Ishikawa (cell line): ENCODE measurements at regions not wholly inside any gene's neighbourhood (a gene's known extent, or its start where the extent isn't known, plus 50 kb on each side); places are given as distances from the start of the nearest gene placed in this dataset.

Experiments
- CREB1 ChIP-seq: IDR thresholded peaks from 2 replicates; pipeline ENCODE4 v1.6.1; 2012; ENCODE audit warnings: low read depth
- EP300 ChIP-seq: IDR thresholded peaks from 2 replicates; pipeline ENCODE4 v1.6.1; 2012; ENCODE audit warnings: borderline replicate concordance
- FOXM1 ChIP-seq: IDR thresholded peaks from 2 replicates; pipeline ENCODE4 v1.6.1; 2012; ENCODE audit warnings: low read depth, borderline replicate concordance
- NFIC ChIP-seq: IDR thresholded peaks from 2 replicates; pipeline ENCODE4 v1.6.1; 2012
- RAD21 ChIP-seq: IDR thresholded peaks from 2 replicates; pipeline ENCODE4 v1.6.1; 2012; ENCODE audit warnings: low read depth
- REST ChIP-seq: IDR thresholded peaks from 2 replicates; pipeline ENCODE4 v1.6.1; 2012; ENCODE audit warnings: low read depth, mild to moderate bottlenecking
- TAF1 ChIP-seq: IDR thresholded peaks from 2 replicates; pipeline ENCODE4 v1.6.1; 2012; ENCODE audit warnings: low read depth, mild to moderate bottlenecking
- TCF12 ChIP-seq: IDR thresholded peaks from 2 replicates; pipeline ENCODE4 v1.6.1; 2012; ENCODE audit warnings: low read depth
- YY1 ChIP-seq: IDR thresholded peaks from 2 replicates; pipeline ENCODE4 v1.6.1; 2012; ENCODE audit warnings: low read depth

- TF ChIP-seq TAF1, result no peak
- TF ChIP-seq EP300, result no peak
- no peak for TF ChIP-seq RAD21
- no peak for TF ChIP-seq FOXM1
- TF ChIP-seq REST, result no peak
- TF ChIP-seq NFIC, result no peak
- TF ChIP-seq TCF12, result no peak
- TF ChIP-seq CREB1, result no peak
- TF ChIP-seq YY1, result no peak
These were observed 66.5 kb upstream of the PNPT1 start for GRCh38 chr2:55760125-55760524.
